Transverse colon (tissue), 4 donors: ENCODE measurements at regions not wholly inside any gene's neighbourhood (a gene's known extent, or its start where the extent isn't known, plus 50 kb on each side); places are given as distances from the start of the nearest gene placed in this dataset.

ENCODE experiments used
- DNase-seq: peaks from one replicate; pipeline ENCODE4 v3.0.0-alpha.2; 2019
- H3K27ac ChIP-seq, 4 donors: fragments of 200-600 bp; sonication (generic); 2 replicates each; pipeline ENCODE4 v1.5.1; 2016 to 2018; ENCODE audit warnings: inconsistent platforms in 4 of 4
- H3K27me3 ChIP-seq: fragments of 200-600 bp; sonication (generic); 2 replicates; pipeline ENCODE4 v1.5.1; 2017; ENCODE audit warnings: inconsistent platforms
- H3K36me3 ChIP-seq, 4 donors: fragments of 200-600 bp; sonication (generic); 2 replicates each; pipeline ENCODE4 v1.5.1; 2017 to 2019; ENCODE audit warnings: inconsistent platforms in 4 of 4
- H3K4me1 ChIP-seq, 4 donors: fragments of 200-600 bp; sonication (generic); 2 replicates each; pipeline ENCODE4 v1.5.1; 2017 to 2020; ENCODE audit warnings: inconsistent platforms in 4 of 4
- H3K4me3 ChIP-seq, 4 donors: fragments of 200-600 bp; sonication (generic); 1 replicate in 1 of 4; 2 replicates in 3 of 4; pipeline versions ENCODE4 v1.5.1 to v1.6.1; 2017 to 2019; ENCODE audit warnings: inconsistent platforms in 4 of 4
- H3K9me3 ChIP-seq, 2 donors: fragments of 200-600 bp; sonication (generic); 2 replicates each; pipeline ENCODE4 v1.5.1; 2017 to 2019; ENCODE audit warnings: inconsistent platforms in 2 of 2
- EP300 ChIP-seq: sonication (generic); formaldehyde crosslinking; IDR thresholded peaks from one replicate; pipeline ENCODE4 v1.6.1; 2017; ENCODE audit warnings: antibody characterized with exemption, low read depth
- POLR2A ChIP-seq: fragments of 450-650 bp; IDR thresholded peaks from one replicate; pipeline ENCODE4 v1.6.1; 2016; ENCODE audit warnings: antibody characterized with exemption, mild to moderate bottlenecking, moderate library complexity
- POLR2AphosphoS5 ChIP-seq, 3 donors: sonication (generic); formaldehyde crosslinking; IDR thresholded peaks; one replicate each; pipeline ENCODE4 v1.6.1; 2016; ENCODE audit warnings: antibody characterized with exemption in 3 of 3
- WGBS, 2 donors: methylation state at CpG; one replicate each; pipeline ENCODE4 v1.1.5; 2018; ENCODE audit warnings: low coverage in 1 of 2; 5-methylcytosine and 5-hydroxymethylcytosine counted together
- in situ Hi-C, 4 donors: fragments of 200-750 bp; cut with MboI; loops; one replicate each; pipeline versions ENCODE4 v1.15.0 to v1.15.1; 2017; ENCODE audit warnings: low sequenced_read_pairs in 3 of 4, low pct_ligation_motif_present in 1 of 4, low pct_unique_long_range_greater_than_20kb in 1 of 4
- intact Hi-C: fragments of 100-400 bp; cut with DNase I; formaldehyde crosslinking; loops from one replicate; pipeline ENCODE4 v1.15.1; 2023; ENCODE audit warnings: low total_unique reads
- TF ChIP-seq, protein P1 (sequence below), 5 experiments: fragments of 200-600 bp in 3 of 5; fragments of 450-650 bp in 2 of 5; sonication (generic) in 3 of 5; IDR thresholded peaks; 1 replicate in 2 of 5; 2 replicates in 3 of 5; pipeline ENCODE4 v1.5.1; 2016 to 2017; ENCODE audit warnings: antibody characterized with exemption in 5 of 5, inconsistent platforms in 3 of 5, mild to moderate bottlenecking in 2 of 5, moderate library complexity in 1 of 5

DNA sequence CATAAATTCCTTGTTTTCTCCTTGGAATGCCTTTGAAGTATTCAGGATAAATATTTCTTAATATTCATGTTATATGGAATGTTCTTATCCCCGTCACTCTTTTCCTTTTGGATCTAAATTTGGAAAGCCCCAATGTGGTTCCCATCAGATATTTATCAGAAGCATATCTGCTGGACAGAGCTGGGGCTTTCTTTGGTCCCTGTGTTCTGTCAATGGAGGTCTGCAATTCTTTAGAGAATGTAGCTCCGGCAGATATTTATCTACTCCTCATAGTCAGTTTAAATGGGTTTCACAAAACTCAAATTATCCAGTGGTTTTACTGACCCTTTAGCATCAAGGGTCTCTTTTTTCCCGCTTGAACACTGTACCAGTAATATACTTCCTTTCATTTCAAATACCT, 167.8 kb upstream of the SCN7A start:
- H3K9me3 ChIP-seq: no peaks in the 10 kb centered on the region
- no peak overlapping the region for H3K27ac ChIP-seq
- intact Hi-C loops: no loop called here
- WGBS, 2 donors: 71 to 74% methylated on average over 3 of the region's 3 CpGs
- DNase-seq: no peak
- H3K4me1 ChIP-seq: no peaks in the 10 kb centered on the region
- in situ Hi-C loops: no loop called here
- no peaks in the 10 kb centered on the region for H3K36me3 ChIP-seq
- TF ChIP-seq, protein P1, sequence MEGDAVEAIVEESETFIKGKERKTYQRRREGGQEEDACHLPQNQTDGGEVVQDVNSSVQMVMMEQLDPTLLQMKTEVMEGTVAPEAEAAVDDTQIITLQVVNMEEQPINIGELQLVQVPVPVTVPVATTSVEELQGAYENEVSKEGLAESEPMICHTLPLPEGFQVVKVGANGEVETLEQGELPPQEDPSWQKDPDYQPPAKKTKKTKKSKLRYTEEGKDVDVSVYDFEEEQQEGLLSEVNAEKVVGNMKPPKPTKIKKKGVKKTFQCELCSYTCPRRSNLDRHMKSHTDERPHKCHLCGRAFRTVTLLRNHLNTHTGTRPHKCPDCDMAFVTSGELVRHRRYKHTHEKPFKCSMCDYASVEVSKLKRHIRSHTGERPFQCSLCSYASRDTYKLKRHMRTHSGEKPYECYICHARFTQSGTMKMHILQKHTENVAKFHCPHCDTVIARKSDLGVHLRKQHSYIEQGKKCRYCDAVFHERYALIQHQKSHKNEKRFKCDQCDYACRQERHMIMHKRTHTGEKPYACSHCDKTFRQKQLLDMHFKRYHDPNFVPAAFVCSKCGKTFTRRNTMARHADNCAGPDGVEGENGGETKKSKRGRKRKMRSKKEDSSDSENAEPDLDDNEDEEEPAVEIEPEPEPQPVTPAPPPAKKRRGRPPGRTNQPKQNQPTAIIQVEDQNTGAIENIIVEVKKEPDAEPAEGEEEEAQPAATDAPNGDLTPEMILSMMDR (IDR thresholded peaks at IDR 0.05): no peak
- TF ChIP-seq POLR2A (no peak), EP300 (no peak), POLR2AphosphoS5 (IDR thresholded peaks at IDR 0.05) (no peak)
- H3K4me3 ChIP-seq: no peak overlapping the region
- no peaks in the 10 kb centered on the region for H3K27me3 ChIP-seq

DNA sequence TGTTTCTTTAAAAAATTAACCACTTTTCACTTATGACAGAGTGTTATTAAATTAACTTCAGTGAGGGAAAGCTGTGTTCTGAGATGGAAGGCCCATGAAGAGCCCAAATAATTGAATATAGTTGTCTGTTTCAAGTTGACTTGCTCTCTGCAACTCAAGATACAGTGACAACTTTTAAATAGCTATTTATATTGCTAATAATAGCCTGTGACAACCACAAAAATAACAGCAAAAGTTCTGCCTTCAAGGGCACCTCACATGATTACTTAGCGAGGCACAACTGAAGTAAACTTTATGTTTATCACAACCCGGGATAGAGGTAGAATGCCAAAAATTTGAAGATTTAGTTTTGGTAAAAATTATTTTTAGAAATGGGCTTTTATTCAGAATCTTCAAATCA, 167.3 kb upstream of the SCN7A start:
- in situ Hi-C loops: no loop called here
- DNase-seq: no peak
- Histone ChIP-seq H3K4me1 (no peaks in the 10 kb centered on the region), H3K36me3 (no peaks in the 10 kb centered on the region), H3K9me3 (no peaks in the 10 kb centered on the region), H3K27ac (no peak overlapping the region), H3K27me3 (no peaks in the 10 kb centered on the region), H3K4me3 (no peak overlapping the region)
- intact Hi-C loops: no loop called here
- 70 to 77% methylated on average over 2 of the region's 2 CpGs for WGBS, 2 donors
- no peak for TF ChIP-seq POLR2A
- no peak for TF ChIP-seq EP300
- TF ChIP-seq POLR2AphosphoS5 (IDR thresholded peaks at IDR 0.05): no peak
- TF ChIP-seq, protein P1 (IDR thresholded peaks at IDR 0.05): no peak

DNA sequence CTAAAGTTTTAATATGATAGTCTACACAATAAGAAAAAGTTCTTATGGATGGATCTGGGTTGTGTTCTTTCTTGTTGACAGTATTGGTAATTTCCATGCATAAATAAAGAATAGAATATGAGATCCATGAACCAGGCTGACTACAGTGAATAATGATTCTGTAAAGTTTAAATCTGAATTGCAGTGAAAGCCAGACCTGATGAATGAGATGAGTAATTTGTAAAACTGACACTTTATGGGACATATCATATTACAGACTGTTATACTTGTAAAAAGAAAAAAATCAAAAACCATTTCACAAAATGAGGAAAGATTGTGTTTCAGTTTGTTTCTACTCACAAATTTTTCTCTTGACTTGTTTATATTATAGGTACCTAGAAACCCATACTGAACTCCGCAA, 164.9 kb upstream of the SCN7A start:
- 87 to 92% methylated on average over 1 of the region's 1 CpG for WGBS, 2 donors
- no peak for DNase-seq

DNA sequence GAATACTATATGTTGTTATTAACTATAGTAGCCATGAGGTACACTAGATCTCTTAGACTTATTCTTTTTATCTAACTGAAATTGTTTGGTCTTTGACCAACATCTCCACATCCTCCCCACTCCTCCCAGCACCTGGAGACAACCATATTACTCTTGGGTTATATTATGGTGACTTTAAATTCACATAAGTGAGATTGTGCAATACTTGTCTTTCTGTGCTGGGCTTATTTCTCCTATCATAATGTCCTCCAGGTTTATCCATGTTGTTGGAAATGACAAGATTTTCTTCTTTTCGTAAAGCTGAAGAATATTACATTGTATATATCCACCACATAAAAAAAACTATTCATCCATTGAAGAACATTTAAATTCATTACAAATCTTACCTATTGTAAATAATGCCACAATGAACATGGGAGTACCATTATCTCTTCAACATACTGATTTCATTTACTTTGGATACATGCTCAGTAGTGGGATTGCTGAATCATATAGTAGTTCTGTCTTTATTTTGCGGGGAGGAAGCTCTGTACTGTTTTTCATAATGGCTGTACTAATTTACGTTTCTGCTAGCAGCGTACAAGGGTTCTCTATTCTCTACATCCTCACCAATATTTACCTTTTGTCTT, 159.2 kb upstream of the SCN7A start:
- H3K9me3 ChIP-seq: no peaks in the 10 kb centered on the region
- no peak overlapping the region for H3K27ac ChIP-seq
- intact Hi-C loops (no loop called here), in situ Hi-C loops (no loop called here)
- H3K4me1 ChIP-seq: no peaks in the 10 kb centered on the region
- WGBS, 2 donors: 52 to 58% methylated on average over 4 of the region's 4 CpGs
- H3K27me3 ChIP-seq: no peaks in the 10 kb centered on the region
- TF ChIP-seq EP300 (no peak), POLR2AphosphoS5 (IDR thresholded peaks at IDR 0.05) (no peak), POLR2A (no peak)
- TF ChIP-seq, protein P1 (IDR thresholded peaks at IDR 0.05): no peak
- H3K4me3 ChIP-seq: no peak overlapping the region
- no peak for DNase-seq
- no peaks in the 10 kb centered on the region for H3K36me3 ChIP-seq

More for the DNA sequence above, 164.9 kb upstream of the SCN7A start:
- Histone ChIP-seq H3K36me3 (no peaks in the 10 kb centered on the region), H3K9me3 (no peaks in the 10 kb centered on the region), H3K4me1 (no peaks in the 10 kb centered on the region), H3K27me3 (no peaks in the 10 kb centered on the region), H3K27ac (no peak overlapping the region), H3K4me3 (no peak overlapping the region)
- TF ChIP-seq EP300 (no peak), POLR2A (no peak), POLR2AphosphoS5 (IDR thresholded peaks at IDR 0.05) (no peak)
- TF ChIP-seq, protein P1 (IDR thresholded peaks at IDR 0.05): no peak
- in situ Hi-C loops: no loop called here
- intact Hi-C loops: no loop called here
